ENCODE measurements at regions not wholly inside any gene's neighbourhood (a gene's known extent, or its start where the extent isn't known, plus 50 kb on each side); places are given as distances from the start of the nearest gene placed in this dataset.
A peak's percentile ranks its signal among the peaks of the same experiment; 100 is the strongest.
"Not testable (repeated sequence)": the region's sequence is repeated elsewhere in the genome, so short reads cannot be mapped to it uniquely, and the experiment has no call there.

DNA sequence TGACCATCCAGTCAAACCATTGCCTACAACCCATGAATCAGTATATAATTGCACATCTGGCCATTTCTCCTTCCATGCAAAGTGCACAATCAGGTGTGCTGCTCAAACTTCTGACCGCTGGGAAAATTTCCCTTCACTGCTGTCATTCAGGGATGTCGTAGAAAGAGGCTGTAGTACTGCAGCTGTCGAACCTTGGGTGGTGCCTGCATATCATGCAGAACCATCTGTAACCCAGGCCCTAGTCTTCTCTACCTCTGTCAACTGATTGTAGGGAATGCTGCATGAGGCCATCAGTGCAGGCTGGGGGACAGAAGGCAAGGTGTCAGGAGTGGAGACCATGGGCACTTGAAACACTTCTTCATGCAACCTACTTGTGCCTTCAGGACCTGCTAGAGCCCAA is 267.5 kb downstream of the CALCRL start:
- DNase-seq (no peak), ATAC-seq (no peak)
- H3K27me3 ChIP-seq, result no peaks in the 10 kb centered on the region
- no peaks in the 10 kb centered on the region for H3K4me1 ChIP-seq
- TF ChIP-seq CTCF (IDR thresholded peaks at IDR 0.05), result no peak
- H3K9me3 ChIP-seq, result peaks cover 0 to 25% (median 6%) of the 10 kb centered on the region in 11 donors
- H3K36me3 ChIP-seq, result no peaks in the 10 kb centered on the region
- intact Hi-C loops (cut with DNase I), result no loop called here
- no peak overlapping the region for H3K4me3 ChIP-seq
- 93 to 95% methylated on average over 3 of the region's 3 CpGs for WGBS, 2 donors
- no peak overlapping the region for H3K27ac ChIP-seq

DNA sequence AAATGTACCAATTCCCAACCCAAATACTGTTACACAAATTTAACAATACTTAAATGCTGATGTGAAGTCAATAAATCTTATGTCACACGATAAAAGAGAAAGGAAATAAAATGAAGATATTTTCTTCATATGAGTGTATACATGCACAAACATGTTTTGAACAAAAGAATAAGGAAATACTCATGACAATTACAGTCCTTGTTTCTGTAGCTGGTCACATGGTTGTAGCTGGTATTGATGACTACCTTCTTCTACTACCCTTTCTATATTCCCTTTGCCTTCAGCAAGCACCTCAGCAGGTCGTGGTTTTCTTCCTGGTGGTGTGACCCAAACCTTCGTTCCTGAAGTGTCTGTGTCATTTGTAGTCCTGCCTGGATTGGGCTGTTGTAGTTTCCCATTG is 269.2 kb downstream of the CALCRL start:
- H3K4me1 ChIP-seq; intact Hi-C loops (cut with DNase I); DNase-seq; ATAC-seq; H3K4me3 ChIP-seq; H3K27ac ChIP-seq; H3K27me3 ChIP-seq; H3K36me3 ChIP-seq: not testable (repeated sequence)
- WGBS, 2 donors, result 80 to 83% methylated on average over 3 of the region's 3 CpGs
- H3K9me3 ChIP-seq, result peaks cover 0 to 23% (median 6%) of the 10 kb centered on the region in 11 donors

DNA sequence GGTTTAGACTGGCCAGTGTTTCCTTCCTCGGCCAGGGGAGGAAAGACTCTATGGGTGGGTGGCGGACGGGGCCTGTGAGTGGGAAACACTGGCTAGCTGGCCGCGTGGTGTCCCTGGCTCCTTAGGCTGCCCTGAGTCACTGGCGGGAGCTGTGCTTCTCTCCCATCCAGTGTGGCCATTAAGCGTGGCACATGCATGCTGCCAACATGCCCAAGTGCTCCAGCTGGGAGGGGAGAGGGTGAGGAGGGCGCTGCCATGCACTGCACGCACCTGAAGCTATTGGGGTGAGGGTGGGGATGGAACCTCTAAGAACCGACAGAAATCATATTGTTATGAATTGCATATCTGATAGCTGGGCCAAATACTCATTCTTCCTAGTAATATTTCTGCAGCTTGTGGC is 270.8 kb downstream of the CALCRL start:
- DNase-seq (no peak), ATAC-seq (no peak)
- Histone ChIP-seq H3K9me3 (peaks cover 0 to 8% (median 3%) of the 10 kb centered on the region in 11 donors), H3K36me3 (no peaks in the 10 kb centered on the region), H3K27ac (no peak overlapping the region), H3K4me3 (no peak overlapping the region), H3K27me3 (no peaks in the 10 kb centered on the region), H3K4me1 (no peaks in the 10 kb centered on the region)
- TF ChIP-seq CTCF (IDR thresholded peaks at IDR 0.05), result no peak
- WGBS, 2 donors, result 94% methylated on average over 10 of the region's 10 CpGs
- intact Hi-C loops (cut with DNase I), result no loop called here

- Histone ChIP-seq H3K36me3 (no peaks in the 10 kb centered on the region), H3K27me3 (no peaks in the 10 kb centered on the region), H3K4me1 (peaks cover 0 to 5% (median 0%) of the 10 kb centered on the region in 9 donors), H3K4me3 (no peak overlapping the region), H3K27ac (no peak overlapping the region), H3K9me3 (peaks cover 0 to 3% (median 0%) of the 10 kb centered on the region in 11 donors)
- intact Hi-C loops (cut with DNase I), result no loop called here
- ATAC-seq (no peak), DNase-seq (no peak)
- peak in 3 of 9 donors; percentile 19 to 22 (median 20) for TF ChIP-seq CTCF (IDR thresholded peaks at IDR 0.05)
- WGBS, 2 donors, result 90 to 98% methylated on average over 1 of the region's 1 CpG
Measured at GRCh38 chr2:187174582-187174981, 273.5 kb downstream of the CALCRL start.

- no peak for DNase-seq
- Histone ChIP-seq H3K9me3 (peaks cover 0 to 3% (median 0%) of the 10 kb centered on the region in 11 donors), H3K4me3 (no peak overlapping the region), H3K4me1 (peaks cover 0 to 17% (median 4%) of the 10 kb centered on the region in 9 donors), H3K36me3 (no peaks in the 10 kb centered on the region), H3K27me3 (no peaks in the 10 kb centered on the region), H3K27ac (no peak overlapping the region)
- no peak for ATAC-seq
- intact Hi-C loops (cut with DNase I), result no loop called here
- WGBS, 2 donors, result 62 to 65% methylated on average over 3 of the region's 3 CpGs
- no peak for TF ChIP-seq CTCF (IDR thresholded peaks at IDR 0.05)
Measured at GRCh38 chr2:187171318-187171717, 276.7 kb downstream of the CALCRL start.
